ENCODE measurements at regions not wholly inside any gene's neighbourhood (a gene's known extent, or its start where the extent isn't known, plus 50 kb on each side); places are given as distances from the start of the nearest gene placed in this dataset.
"Not testable (repeated sequence)": the region's sequence is repeated elsewhere in the genome, so short reads cannot be mapped to it uniquely, and the experiment has no call there.

DNA sequence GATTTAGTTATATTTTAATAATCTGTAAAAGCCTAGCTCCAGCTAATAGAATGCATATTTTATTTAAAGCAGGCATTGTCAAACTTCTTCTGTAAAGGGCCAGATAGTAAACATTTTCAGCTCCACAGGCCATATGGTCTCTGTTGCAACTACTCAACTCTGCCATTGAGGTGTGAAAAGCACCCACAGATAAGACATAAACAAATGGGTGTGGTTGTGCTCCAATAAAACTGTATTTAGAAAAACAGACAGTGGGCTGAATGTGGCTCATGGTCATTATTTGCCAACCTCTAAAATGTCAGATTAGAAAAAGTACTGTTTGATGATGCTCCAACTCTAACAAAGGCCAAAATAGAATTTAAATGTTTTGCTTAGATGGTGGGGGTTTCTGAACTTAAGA is 519.9 kb downstream of the RNF144A start:
- Histone ChIP-seq H3K9me3 (no peaks in the 10 kb centered on the region), H3K27me3 (no peaks in the 10 kb centered on the region), H3K4me1 (no peaks in the 10 kb centered on the region), H3K4me3 (no peak overlapping the region), H3K27ac (no peak overlapping the region), H3K36me3 (no peaks in the 10 kb centered on the region)
- ATAC-seq (no peak), FAIRE-seq (no peak), DNase-seq (no peak)
- TF ChIP-seq, protein P1, sequence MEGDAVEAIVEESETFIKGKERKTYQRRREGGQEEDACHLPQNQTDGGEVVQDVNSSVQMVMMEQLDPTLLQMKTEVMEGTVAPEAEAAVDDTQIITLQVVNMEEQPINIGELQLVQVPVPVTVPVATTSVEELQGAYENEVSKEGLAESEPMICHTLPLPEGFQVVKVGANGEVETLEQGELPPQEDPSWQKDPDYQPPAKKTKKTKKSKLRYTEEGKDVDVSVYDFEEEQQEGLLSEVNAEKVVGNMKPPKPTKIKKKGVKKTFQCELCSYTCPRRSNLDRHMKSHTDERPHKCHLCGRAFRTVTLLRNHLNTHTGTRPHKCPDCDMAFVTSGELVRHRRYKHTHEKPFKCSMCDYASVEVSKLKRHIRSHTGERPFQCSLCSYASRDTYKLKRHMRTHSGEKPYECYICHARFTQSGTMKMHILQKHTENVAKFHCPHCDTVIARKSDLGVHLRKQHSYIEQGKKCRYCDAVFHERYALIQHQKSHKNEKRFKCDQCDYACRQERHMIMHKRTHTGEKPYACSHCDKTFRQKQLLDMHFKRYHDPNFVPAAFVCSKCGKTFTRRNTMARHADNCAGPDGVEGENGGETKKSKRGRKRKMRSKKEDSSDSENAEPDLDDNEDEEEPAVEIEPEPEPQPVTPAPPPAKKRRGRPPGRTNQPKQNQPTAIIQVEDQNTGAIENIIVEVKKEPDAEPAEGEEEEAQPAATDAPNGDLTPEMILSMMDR (IDR thresholded peaks at IDR 0.05), result no peak
- intact Hi-C loops (cut with DNase I), result loop anchor here in 1 of 3 donors (10.0 kb wide), 1 partner anchor 228 kb away; no protein-coding TSS in a partner anchor

DNA sequence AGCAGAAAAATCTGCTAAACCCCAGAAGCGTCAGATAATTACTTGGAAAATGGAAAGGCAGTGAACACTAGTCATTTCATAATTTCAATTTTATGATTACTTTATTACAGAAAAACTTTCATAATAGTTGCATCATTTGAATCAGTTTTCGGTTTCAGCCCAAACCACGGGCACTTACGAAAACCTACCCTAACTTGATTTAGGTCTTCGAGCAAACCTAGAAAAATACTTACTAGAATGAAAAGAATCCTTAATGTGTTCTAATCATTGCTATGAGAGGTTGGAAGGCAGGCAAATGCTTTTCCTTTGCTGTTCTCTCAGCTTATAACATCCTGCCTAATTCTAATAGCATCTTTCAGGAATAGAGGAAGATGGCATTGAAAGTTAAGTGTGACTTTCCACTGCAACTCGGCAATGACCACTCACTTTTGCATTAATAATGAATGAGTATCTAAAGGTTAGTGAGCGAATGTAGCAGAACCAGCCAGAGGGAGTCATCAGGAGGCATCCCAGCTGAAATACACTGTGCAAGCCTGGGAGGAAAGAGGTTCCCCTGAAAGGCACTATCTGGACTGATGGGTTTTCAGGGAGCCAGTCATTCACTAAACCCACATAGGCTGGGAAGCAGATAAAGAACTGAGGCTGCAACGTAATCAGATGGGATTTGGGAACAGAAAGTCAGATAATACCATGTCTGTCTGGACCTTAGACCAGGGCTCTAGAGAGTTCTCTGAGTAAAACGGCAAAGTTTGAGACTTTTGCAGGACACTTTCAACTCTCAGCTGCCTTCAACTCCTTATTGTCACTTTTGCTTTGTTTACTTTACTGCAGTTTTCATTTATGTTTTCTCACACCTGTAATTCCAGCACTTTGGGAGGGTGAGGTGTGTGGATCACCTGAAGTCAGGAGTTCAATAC is 520.8 kb downstream of the RNF144A start:
- no peaks in the 10 kb centered on the region for H3K36me3 ChIP-seq
- no peak overlapping the region for H3K4me3 ChIP-seq
- H3K27ac ChIP-seq, result no peak overlapping the region
- H3K27me3 ChIP-seq, result no peaks in the 10 kb centered on the region
- WGBS, 2 donors, result 76 to 83% methylated on average over 9 of the region's 9 CpGs
- no peaks in the 10 kb centered on the region for H3K9me3 ChIP-seq
- DNase-seq, result no peak
- ATAC-seq, result no peak
- TF ChIP-seq, protein P1 (IDR thresholded peaks at IDR 0.05), result no peak
- intact Hi-C loops (cut with DNase I), result loop anchor here in 1 of 3 donors (10.0 kb wide), 1 partner anchor 227 kb away; no protein-coding TSS in a partner anchor
- no peak for FAIRE-seq
- no peaks in the 10 kb centered on the region for H3K4me1 ChIP-seq

DNA sequence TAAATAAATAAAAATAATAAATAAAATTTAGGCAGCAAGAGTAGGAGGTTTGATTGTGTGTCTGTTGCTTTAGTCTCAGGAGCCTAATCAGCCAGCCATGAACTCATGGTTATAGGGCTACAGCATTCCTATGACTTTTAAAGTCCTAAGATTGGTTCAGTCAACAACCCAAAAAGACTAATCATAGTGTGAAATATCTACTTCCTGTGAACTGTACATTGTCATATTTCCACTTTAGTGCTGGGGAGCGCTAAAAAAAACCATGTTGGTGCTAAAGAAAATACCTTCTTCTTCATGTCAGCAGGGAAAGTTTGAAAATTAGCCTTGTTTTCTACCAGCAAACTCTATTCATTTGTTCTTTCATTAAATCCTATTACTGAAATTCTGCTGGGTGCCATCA is 521.6 kb downstream of the RNF144A start:
- Histone ChIP-seq H3K27ac (no peak overlapping the region), H3K27me3 (no peaks in the 10 kb centered on the region), H3K4me1 (no peaks in the 10 kb centered on the region), H3K4me3 (no peak overlapping the region), H3K36me3 (no peaks in the 10 kb centered on the region), H3K9me3 (no peaks in the 10 kb centered on the region)
- ATAC-seq (no peak), FAIRE-seq (no peak), DNase-seq (no peak)
- intact Hi-C loops (cut with DNase I), result loop anchor here in 1 of 3 donors (10.0 kb wide), 1 partner anchor 226 kb away; no protein-coding TSS in a partner anchor
- 95 to 100% methylated on average over 1 of the region's 1 CpG for WGBS, 2 donors
- TF ChIP-seq, protein P1 (IDR thresholded peaks at IDR 0.05), result no peak

DNA sequence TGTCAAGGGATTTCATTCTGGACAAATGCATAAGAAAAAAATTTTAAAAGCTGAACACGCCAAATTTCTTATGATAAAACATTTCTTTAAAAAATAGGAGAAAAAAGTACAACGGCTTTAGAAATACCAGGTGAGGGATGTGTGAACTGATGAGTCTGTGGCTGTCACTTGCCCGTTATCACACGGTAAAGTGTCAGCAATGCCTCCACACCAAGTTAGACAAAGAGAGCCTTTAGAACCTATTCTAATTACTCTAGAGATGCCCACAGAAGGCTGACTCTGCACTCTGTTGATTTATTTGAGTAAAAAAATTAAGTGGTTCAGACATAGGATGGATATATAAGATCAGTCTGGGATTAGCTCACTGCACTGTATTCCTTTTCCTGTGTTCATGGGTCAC is 523.8 kb downstream of the RNF144A start:
- WGBS, 2 donors, result 87 to 94% methylated on average over 4 of the region's 4 CpGs

DNA sequence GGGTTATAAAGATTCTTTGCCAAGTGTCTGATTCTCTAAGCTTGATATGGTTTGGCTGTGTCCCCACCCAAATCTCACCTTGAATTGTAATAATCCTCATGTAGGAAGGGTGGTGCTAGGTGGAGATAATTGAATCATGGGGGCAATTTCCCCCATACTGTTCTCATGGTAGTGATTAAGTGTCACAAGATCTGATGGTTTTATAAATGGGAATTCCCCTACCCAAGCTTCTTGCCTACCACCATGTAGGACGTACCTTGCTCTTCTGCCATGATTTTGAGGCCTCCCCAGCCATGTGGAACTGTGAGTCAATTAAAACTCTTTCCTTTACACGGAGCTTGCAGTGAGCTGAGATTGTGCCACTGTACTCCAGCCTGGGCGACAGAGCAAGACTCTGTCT is 524.6 kb downstream of the RNF144A start:
- FAIRE-seq; H3K27me3 ChIP-seq; DNase-seq; H3K4me3 ChIP-seq; H3K27ac ChIP-seq; H3K36me3 ChIP-seq; H3K4me1 ChIP-seq; intact Hi-C loops (cut with DNase I); ATAC-seq; H3K9me3 ChIP-seq: not testable (repeated sequence)
- WGBS, 2 donors, result 71% methylated on average over 3 of the region's 3 CpGs

More for the DNA sequence above, 523.8 kb downstream of the RNF144A start:
- H3K4me3 ChIP-seq, result no peak overlapping the region
- ATAC-seq (no peak), DNase-seq (no peak), FAIRE-seq (no peak)
- no peaks in the 10 kb centered on the region for H3K4me1 ChIP-seq
- H3K27ac ChIP-seq, result no peak overlapping the region
- no peaks in the 10 kb centered on the region for H3K36me3 ChIP-seq
- TF ChIP-seq, protein P1 (IDR thresholded peaks at IDR 0.05), result no peak
- H3K9me3 ChIP-seq, result no peaks in the 10 kb centered on the region
- no peaks in the 10 kb centered on the region for H3K27me3 ChIP-seq
- intact Hi-C loops (cut with DNase I), result no loop called here
